Smooth muscle cell of the brain vasculature (primary cell): ENCODE measurements at regions not wholly inside any gene's neighbourhood (a gene's known extent, or its start where the extent isn't known, plus 50 kb on each side); places are given as distances from the start of the nearest gene placed in this dataset.

Source experiments
- DNase-seq: peaks from one replicate; pipeline ENCODE4 v3.0.0-alpha.2; 2012; ENCODE audit warnings: low read depth, low spot score

DNA sequence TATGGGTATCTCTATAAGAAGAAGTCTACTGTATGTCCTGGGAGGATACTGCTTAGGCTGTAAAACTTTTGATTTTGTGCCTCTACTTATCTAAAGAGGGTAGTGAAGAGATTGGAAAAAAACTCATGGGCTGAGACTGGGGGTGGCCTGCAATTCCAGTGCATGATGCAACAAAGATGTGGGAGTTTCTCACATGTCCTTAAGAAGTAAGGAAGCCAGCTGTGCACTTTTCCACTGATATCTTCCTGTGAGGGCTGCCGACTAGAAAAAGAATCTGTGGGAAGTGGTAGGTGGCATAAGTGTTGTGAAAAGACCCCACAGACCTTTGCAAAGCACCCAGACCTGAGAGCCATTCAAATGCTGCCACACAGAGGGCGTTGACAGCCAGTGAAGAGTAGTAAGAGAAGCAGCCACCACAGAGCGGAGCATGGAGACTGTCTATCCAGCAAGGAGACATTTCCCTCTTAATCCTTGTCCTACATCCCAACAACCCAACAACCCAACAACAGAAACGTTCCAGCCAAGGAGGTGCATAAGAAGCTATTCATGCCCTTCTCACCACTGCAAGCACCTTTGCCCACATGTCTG lies 65.1 kb downstream of the PFDN4 start:
- no peak for DNase-seq

DNA sequence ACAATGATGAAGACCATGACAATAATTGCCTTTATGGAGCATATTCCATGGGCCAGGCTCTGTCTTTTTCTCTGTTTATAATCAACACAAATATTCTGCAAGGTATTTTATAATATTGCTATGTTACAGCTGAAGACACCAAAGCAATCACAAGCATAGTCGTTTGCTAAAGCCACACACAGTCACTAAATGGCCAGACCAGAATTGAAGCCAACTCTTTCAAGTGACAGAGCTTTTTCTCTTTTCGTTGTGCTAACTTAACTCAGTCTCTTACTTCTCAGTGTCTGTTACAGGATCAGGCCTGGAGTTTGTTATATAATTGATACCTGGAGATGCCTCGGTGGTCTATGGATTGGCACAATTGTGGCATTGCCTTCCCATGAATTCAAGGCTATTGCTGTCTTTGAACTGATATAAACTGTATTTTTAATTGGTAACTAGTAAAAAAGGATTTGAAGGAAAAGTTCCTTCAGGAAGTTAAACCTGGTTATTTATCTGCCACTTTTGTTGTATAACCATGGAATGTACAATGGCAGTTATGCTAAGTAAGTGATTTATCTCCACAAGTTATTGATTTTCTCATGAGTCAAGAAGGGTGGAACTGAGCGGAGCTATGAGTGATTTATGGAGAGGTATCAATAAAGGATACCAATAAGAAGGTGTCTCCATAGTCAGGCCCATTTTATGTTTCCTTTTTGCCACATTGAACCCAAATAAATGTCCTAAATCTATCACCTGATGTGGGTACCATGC lies 67.6 kb downstream of the PFDN4 start:
- DNase-seq: no peak

DNA sequence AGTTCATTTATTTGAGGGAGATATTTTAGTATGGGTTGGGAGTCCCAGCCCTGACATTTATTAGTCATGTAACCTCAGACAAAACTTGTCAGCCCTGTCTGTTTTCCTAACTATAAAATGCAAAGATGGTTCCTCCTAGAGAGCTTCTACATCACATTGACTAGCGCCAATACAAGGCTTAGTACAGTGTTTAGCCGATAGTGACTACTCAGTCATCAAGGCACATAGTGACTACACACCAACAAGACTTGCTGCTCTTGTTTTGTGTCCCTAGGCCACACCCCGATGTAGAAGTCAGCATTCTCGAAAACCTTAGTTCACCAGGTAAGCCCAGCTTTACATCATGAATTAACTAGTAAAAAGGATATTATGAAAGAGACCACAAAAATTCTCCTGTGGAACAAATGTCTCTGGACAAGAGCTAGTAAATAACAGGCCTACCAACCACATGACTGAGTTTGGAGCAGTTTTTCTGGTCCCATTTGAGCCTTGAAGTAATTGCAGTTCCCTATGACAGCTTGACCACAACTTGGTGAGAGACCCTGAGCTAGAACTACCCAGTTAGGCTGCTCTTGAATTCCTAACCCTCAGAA lies 68.8 kb downstream of the PFDN4 start:
- DNase-seq: no peak

DNA sequence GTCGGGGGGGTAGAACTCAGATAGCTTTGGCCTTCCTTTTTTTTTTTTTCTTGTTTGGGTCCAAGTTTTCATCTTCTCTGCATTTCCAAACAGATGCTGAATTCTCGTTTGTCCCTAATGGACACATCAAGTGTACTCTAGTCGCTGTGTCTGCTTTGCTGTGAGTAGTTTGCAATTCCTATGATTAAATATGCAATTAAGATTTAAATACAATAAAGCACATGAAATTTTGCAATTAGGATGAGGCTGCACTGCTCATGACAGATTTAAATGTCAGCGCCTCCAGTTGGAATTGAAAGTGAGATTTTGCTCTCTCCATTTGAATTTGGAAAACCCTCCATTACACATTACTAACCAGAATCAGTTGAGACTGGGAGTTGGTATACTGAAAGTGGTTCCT lies 70.4 kb downstream of the PFDN4 start:
- no peak for DNase-seq

- DNase-seq: no peak
These were observed 74.7 kb downstream of the PFDN4 start for GRCh38 chr20:54282625-54283024.

GRCh38 chr20:54283253-54283652 lies 75.4 kb downstream of the PFDN4 start:
- DNase-seq: no peak

GRCh38 chr20:54284928-54285704 lies 77.2 kb downstream of the PFDN4 start:
- DNase-seq: no peak

- no peak for DNase-seq
These were observed 82.7 kb downstream of the PFDN4 start for GRCh38 chr20:54290636-54291035.

DNA sequence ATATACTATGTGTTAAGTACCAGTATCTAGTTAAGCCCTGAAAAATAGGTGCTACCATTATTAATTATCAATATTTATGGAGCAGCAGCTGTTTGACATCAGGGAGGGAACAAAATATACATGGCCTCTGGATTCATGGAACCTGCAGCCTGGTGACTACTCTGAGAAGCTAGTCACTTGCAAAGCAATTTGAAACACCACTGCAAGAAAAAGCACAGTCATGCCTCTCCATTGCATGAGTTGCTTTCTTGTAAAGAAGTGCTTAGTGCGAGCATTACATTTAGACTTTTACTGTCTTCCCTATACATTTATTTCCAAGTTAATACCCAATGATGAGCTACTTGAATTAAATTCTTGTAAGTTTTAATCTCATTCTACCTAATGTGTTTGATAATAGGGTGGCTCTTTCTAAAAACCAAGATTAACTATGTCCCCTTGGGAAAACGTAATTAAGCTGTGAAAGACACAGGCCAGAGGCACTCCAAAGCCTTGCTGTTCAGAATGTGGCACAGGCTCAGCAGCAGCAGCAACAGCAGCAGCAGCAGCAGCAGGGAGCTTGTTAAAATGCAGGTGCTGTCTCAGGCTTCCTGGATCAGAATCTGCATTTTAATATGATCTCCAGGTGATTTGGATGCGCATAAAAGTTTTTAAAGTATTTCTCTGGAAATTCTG lies 83.6 kb downstream of the PFDN4 start:
- no peak for DNase-seq

GRCh38 chr20:54292185-54292584 lies 84.3 kb downstream of the PFDN4 start:
- DNase-seq: no peak

DNA sequence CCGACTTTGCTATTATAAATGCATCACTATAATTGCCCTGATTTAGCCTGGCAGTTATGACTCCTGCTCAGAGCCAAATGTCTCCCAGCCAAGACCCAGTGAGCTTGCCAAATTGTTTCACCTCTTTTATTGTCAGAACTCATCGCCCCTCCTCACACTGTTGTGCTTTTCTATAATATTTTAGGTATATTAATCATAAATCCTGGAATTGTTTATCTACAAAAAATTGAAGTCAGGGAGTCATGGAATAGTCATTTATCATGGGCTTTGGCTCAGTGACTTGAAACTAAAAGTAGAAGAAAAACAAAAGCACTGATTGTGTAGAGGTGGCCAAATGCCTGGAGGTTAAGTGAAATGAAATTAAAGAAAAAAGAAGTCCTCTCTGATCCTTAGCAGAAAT lies 85.6 kb downstream of the PFDN4 start:
- DNase-seq: no peak

DNA sequence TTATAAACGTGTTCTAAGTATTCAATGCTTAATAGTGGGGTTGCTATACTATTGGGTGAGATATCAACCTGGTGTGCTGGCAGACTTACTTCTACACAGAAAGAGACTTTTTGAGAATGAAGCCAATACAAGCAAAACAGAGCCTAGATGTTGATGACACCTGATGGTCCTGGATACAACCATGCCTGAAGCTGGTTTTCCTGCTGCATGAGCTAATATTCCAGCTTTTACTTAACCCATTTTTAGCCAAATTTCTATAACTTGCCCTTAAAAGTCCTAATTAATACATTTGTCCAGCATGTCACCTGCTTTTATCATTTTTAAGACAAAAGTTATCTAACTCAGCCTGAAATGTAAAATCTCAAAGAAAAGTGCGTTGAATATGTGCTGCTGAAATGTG lies 86.2 kb downstream of the PFDN4 start:
- DNase-seq: no peak

DNA sequence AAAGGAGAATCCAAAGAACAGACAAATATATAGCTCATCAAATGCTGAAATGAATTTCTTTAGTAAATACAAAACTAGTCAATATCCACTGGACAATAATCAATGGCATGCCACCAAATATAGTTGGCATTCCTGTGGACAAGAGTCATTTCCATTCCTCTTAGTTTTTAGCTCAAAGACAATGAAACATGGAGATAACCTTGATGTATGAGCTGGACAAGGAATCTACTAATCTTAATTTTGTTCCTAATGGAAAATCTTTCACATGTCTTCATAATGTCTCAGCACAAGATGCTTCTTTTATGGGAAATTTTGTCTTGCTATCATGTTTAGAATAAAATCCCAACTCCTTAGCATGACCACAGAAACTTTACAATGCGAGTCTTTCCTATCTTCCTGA lies 87.8 kb downstream of the PFDN4 start:
- DNase-seq: no peak

- DNase-seq: no peak
These were observed 97.5 kb downstream of the PFDN4 start for GRCh38 chr20:54305421-54305820.

DNA sequence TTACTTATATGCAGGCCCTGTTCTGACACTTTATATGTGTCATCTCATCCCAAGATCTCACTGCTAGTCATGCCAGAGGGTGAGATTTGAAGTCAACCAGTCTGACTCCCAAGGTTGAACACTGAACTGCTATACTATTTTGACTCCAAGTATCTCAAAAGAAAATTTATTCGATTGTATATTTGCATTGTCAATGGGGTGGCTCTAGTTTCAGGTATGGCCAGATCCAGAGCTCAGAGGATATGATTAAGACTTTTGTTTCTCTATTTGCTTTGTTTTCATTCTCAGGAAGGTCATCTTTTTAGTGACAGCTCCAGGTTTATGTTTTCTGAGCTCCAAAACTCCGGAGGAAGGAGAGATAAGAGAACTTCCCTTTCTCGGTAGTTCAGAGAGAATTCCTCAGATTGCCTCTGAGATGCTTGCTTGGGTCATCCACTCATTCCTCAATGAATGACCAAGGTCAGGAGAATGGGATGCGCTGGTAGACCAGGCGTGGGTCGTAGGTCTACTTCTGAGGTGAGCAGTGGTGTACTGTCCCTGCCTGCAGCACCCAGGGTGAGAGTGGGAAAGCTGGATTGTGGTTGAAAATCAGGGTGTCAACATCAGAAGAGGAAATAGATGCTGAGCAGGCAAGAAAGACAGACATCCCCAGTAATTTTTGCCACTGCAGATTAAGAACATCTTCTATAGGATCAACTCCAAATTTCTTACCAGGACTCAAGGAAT lies 99.3 kb downstream of the PFDN4 start:
- DNase-seq: no peak

DNA sequence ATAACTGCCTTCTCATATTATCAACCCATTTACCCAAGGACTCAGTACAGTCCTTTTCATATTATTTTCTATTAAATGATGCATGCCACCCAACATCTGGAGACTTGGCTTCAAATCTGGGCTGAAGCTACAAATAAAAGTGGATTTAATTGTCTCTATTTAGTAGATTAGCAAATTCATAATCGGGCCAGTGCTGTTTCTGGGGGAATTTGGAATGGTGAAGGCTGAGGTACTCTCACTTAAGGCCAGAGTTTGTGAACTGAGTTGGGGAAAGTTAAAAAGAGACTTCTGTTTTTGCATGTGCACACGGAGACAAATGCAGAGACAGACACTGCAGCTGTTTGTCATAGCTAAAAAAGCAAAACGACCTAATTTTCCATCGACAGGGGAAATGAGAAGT lies 100.9 kb downstream of the PFDN4 start:
- no peak for DNase-seq

GRCh38 chr20:54318892-54319291 lies 111.0 kb downstream of the PFDN4 start:
- DNase-seq: no peak

DNA sequence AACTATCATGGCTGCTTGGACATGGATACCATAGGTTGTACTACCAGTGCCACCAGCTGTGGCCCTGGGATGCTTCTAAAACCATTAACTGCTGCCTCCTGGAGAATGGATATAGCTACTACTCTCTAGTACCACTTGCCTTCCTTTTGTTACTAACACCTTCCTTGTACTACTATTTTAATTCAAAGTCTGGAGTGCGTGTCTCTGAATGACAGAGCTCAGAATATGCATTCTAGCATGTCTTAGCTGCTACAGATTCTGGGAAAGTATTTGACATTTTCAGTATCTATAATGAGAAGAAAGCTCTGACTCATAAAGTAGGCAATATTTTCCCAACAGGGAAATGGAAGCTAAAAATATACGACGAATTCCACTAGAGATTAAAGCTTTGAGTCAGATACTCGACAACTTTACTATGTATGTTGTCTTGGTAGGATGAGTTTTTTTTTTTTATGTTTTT lies 112.3 kb downstream of the PFDN4 start:
- DNase-seq: no peak

GRCh38 chr20:54321352-54322087 lies 113.6 kb downstream of the PFDN4 start:
- no peak for DNase-seq

DNA sequence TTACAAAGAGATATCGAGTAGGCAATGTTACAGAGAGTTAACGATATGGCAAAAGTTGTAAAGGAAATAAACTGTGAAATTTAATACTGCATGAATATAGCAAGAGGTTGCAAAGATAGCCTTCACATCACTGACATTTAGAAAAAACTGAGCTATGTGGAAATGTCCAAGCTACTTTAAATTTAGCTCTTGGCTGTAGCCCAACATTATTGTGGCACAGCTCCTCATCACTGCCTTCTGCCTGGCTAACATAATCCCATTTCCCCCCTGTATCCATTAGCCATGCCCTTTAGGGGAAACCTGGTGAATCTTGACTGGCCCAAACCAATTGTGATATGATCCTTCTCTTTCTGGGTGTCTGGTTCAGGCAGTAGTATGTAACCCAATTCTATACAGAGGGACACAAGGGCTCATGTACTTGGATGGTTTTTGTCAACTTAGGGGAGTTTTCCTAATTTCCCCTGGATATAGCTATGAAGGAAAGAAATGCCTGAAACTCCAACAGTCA lies 115.4 kb downstream of the PFDN4 start:
- DNase-seq: no peak
